Upper lobe of left lung (tissue), 4 donors: ENCODE measurements at regions not wholly inside any gene's neighbourhood (a gene's known extent, or its start where the extent isn't known, plus 50 kb on each side); places are given as distances from the start of the nearest gene placed in this dataset.
"Not testable (repeated sequence)": the region's sequence is repeated elsewhere in the genome, so short reads cannot be mapped to it uniquely, and the experiment has no call there.

ENCODE experiments used
- CTCF ChIP-seq, 6 experiments: fragments of 450-650 bp in 4 of 6; fragments of 200-600 bp in 2 of 6; sonication (generic) in 2 of 6; IDR thresholded peaks; one replicate each; pipeline ENCODE4 v1.5.1; 2016 to 2019; ENCODE audit warnings: antibody characterized with exemption in 6 of 6
- EP300 ChIP-seq, 4 donors: sonication (generic); formaldehyde crosslinking; IDR thresholded peaks; one replicate each; pipeline ENCODE4 v1.5.1; 2017; ENCODE audit warnings: antibody characterized with exemption in 4 of 4, control low read depth in 2 of 4
- POLR2A ChIP-seq, 4 donors: fragments of 450-650 bp; IDR thresholded peaks; one replicate each; pipeline ENCODE4 v1.5.1; 2016 to 2017; ENCODE audit warnings: antibody characterized with exemption in 4 of 4, mild to moderate bottlenecking in 2 of 4
- POLR2AphosphoS5 ChIP-seq, 2 donors: sonication (generic); formaldehyde crosslinking; IDR thresholded peaks; one replicate each; pipeline ENCODE4 v1.5.1; 2017; ENCODE audit warnings: antibody characterized with exemption in 2 of 2

GRCh38 chr5:92654601-92655000 lies 926.4 kb downstream of the NR2F1-AS1 start:
- not testable (repeated sequence) for TF ChIP-seq CTCF, POLR2A, EP300, POLR2AphosphoS5 (IDR thresholded peaks at IDR 0.05)
